ENCODE measurements at regions not wholly inside any gene's neighbourhood (a gene's known extent, or its start where the extent isn't known, plus 50 kb on each side); places are given as distances from the start of the nearest gene placed in this dataset.

DNA sequence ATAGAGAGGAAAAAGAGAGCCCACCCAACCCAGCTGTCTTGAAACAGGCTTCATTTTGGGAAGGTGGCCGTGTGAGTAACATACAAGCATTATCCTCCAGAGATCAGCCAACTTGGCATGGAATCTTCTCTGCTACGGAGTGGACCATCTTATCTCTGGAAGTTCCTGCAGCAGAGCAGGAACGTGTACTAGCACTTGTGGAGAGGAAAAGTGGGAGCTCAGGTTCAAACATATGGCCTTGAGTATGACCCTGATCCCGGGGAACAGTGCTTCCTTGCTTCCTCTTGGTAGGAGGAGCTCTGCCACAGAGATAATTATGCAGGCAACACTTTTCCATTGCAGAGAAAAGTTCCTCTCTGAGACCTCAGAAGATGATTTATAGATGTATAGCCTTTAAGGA is 490.4 kb upstream of the ACO1 start:
- TF ChIP-seq POLR2A (IDR thresholded peaks at IDR 0.05): no peak
- TF ChIP-seq, protein P1, sequence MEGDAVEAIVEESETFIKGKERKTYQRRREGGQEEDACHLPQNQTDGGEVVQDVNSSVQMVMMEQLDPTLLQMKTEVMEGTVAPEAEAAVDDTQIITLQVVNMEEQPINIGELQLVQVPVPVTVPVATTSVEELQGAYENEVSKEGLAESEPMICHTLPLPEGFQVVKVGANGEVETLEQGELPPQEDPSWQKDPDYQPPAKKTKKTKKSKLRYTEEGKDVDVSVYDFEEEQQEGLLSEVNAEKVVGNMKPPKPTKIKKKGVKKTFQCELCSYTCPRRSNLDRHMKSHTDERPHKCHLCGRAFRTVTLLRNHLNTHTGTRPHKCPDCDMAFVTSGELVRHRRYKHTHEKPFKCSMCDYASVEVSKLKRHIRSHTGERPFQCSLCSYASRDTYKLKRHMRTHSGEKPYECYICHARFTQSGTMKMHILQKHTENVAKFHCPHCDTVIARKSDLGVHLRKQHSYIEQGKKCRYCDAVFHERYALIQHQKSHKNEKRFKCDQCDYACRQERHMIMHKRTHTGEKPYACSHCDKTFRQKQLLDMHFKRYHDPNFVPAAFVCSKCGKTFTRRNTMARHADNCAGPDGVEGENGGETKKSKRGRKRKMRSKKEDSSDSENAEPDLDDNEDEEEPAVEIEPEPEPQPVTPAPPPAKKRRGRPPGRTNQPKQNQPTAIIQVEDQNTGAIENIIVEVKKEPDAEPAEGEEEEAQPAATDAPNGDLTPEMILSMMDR (IDR thresholded peaks at IDR 0.05): no peak

All from testis (tissue), 2 donors.